CD4-positive, alpha-beta T cell (primary cell): ENCODE measurements at regions not wholly inside any gene's neighbourhood (a gene's known extent, or its start where the extent isn't known, plus 50 kb on each side); places are given as distances from the start of the nearest gene placed in this dataset.

Experiments
- ATAC-seq: fragments of 200-7000 bp; cut with Tn5 transposase; one replicate; pipeline ENCODE4 v1.10.0; 2022; ENCODE audit warnings: mild to moderate bottlenecking; ENCODE audit not compliant: poor library complexity
- CTCF ChIA-PET: fragments of 350-600 bp; sonication (Branson Sonifier 250); formaldehyde crosslinking; loops from one replicate; lab custom pipeline; 2021; ENCODE audit warnings: antibody characterized with exemption, inconsistent platforms; lab: Charles Lee
- POLR2A ChIA-PET: fragments of 350-600 bp; sonication (Branson Sonifier 250); formaldehyde crosslinking; loops from one replicate; lab custom pipeline; 2021; ENCODE audit warnings: antibody characterized with exemption, inconsistent platforms; lab: Charles Lee
- DNase-seq, 14 experiments: peaks; one replicate each; pipeline ENCODE4 v3.0.0-alpha.2; 2013 to 2020; ENCODE audit warnings: mixed read lengths in 2 of 14
- H3K27ac ChIP-seq, 2 donors: one replicate each; pipeline versions ENCODE4 v1.5.1 to v1.7.0; 2013; ENCODE audit warnings: low read length in 2 of 2, low read depth in 1 of 2, mild to moderate bottlenecking in 1 of 2
- H3K27me3 ChIP-seq, 2 experiments: 1 replicate in 1 of 2; 2 replicates in 1 of 2; pipeline versions ENCODE4 v1.6.1 to v1.7.0; 2013; ENCODE audit warnings: low read length in 2 of 2, control low read depth in 1 of 2, mild to moderate bottlenecking in 1 of 2, moderate library complexity in 1 of 2; ENCODE audit not compliant: insufficient read depth in 2 of 2, control insufficient read depth in 1 of 2
- H3K36me3 ChIP-seq: one replicate; pipeline ENCODE4 v1.6.1; 2013; ENCODE audit warnings: low read length, control low read depth; ENCODE audit not compliant: insufficient read depth
- H3K4me1 ChIP-seq: one replicate; pipeline ENCODE4 v1.6.1; 2013; ENCODE audit warnings: low read length, control low read depth; ENCODE audit not compliant: insufficient read depth
- H3K4me3 ChIP-seq: one replicate; pipeline ENCODE4 v1.5.1; 2013; ENCODE audit warnings: mild to moderate bottlenecking, low read length, moderate library complexity
- H3K9me3 ChIP-seq, 2 experiments: 1 replicate in 1 of 2; 2 replicates in 1 of 2; pipeline versions ENCODE4 v1.6.1 to v1.7.0; 2013; ENCODE audit warnings: low read length in 2 of 2, mild to moderate bottlenecking in 2 of 2, control low read depth in 1 of 2, moderate library complexity in 1 of 2; ENCODE audit not compliant: control insufficient read depth in 1 of 2, insufficient read depth in 1 of 2
- H3K27ac Mint-ChIP-seq: one replicate; pipeline ENCODE4 v1.8.0; 2020; ENCODE audit warnings: mixed read lengths
- H3K27me3 Mint-ChIP-seq: one replicate; pipeline ENCODE4 v1.8.0; 2021; ENCODE audit warnings: mixed read lengths
- H3K36me3 Mint-ChIP-seq: one replicate; pipeline ENCODE4 v1.8.0; 2021; ENCODE audit warnings: low read depth, mixed read lengths
- H3K4me1 Mint-ChIP-seq: one replicate; pipeline ENCODE4 v1.8.0; 2021; ENCODE audit warnings: low read depth, mixed read lengths
- H3K4me3 Mint-ChIP-seq: one replicate; pipeline ENCODE4 v1.8.0; 2020; ENCODE audit warnings: mild to moderate bottlenecking, mixed read lengths
- H3K9me3 Mint-ChIP-seq: one replicate; pipeline ENCODE4 v1.8.0; 2020; ENCODE audit warnings: mixed read lengths
- CTCF ChIP-seq: fragments of 200-600 bp; IDR thresholded peaks from one replicate; pipeline ENCODE4 v1.8.0; 2022; ENCODE audit warnings: antibody characterized with exemption, mild to moderate bottlenecking
- intact Hi-C, 2 experiments: fragments of 100-400 bp; cut with DNase I in 1 of 2; cut with micrococcal nuclease in 1 of 2; formaldehyde crosslinking; loops; one replicate each; pipeline versions ENCODE4 v1.15.1 to v1.9.0; 2023 to 2025; cut with DNase I, micrococcal nuclease

- ChIA-PET CTCF (no interaction called here), POLR2A (no interaction called here)
- no peak overlapping the region for H3K4me3 ChIP-seq
- no peak for ATAC-seq
- no peak for TF ChIP-seq CTCF
- H3K27me3 ChIP-seq = no peaks in the 10 kb centered on the region
- Mint-ChIP-seq H3K4me3 (no peak overlapping the region), H3K4me1 (no peaks in the 10 kb centered on the region), H3K36me3 (no peaks in the 10 kb centered on the region), H3K27ac (no peak overlapping the region), H3K27me3 (no peaks in the 10 kb centered on the region), H3K9me3 (peaks cover 11% of the 10 kb centered on the region)
- no peak overlapping the region for H3K27ac ChIP-seq
- intact Hi-C loops = no loop called here
- H3K4me1 ChIP-seq = no peaks in the 10 kb centered on the region
- H3K9me3 ChIP-seq = peaks cover 0 to 5% of the 10 kb centered on the region in 2 experiments
- H3K36me3 ChIP-seq = no peaks in the 10 kb centered on the region
- DNase-seq = no peak
Measured at GRCh38 chr2:49240608-49241007, 86.3 kb upstream of the FSHR start.

- H3K36me3 Mint-ChIP-seq = no peaks in the 10 kb centered on the region
Measured at GRCh38 chr2:49238604-49238960, 84.3 kb upstream of the FSHR start.

GRCh38 chr2:49237867-49238603, 83.7 kb upstream of the FSHR start:
- intact Hi-C loops = no loop called here

More at GRCh38 chr2:49238604-49238960, 84.3 kb upstream of the FSHR start:
- CTCF ChIA-PET = no interaction called here
- POLR2A ChIA-PET = no interaction called here
- Mint-ChIP-seq H3K4me3 (no peak overlapping the region), H3K27ac (no peak overlapping the region), H3K4me1 (no peaks in the 10 kb centered on the region), H3K9me3 (peaks cover 2% of the 10 kb centered on the region), H3K27me3 (no peaks in the 10 kb centered on the region)
- intact Hi-C loops = no loop called here
- Histone ChIP-seq H3K36me3 (no peaks in the 10 kb centered on the region), H3K4me3 (no peak overlapping the region), H3K4me1 (no peaks in the 10 kb centered on the region), H3K27ac (no peak overlapping the region), H3K27me3 (no peaks in the 10 kb centered on the region), H3K9me3 (peaks cover 0 to 9% of the 10 kb centered on the region in 2 experiments)
- DNase-seq = no peak
- ATAC-seq = no peak
- TF ChIP-seq CTCF = no peak

More at GRCh38 chr2:49237867-49238603, 83.7 kb upstream of the FSHR start:
- Histone ChIP-seq H3K36me3 (no peaks in the 10 kb centered on the region), H3K27me3 (no peaks in the 10 kb centered on the region), H3K4me3 (no peak overlapping the region), H3K27ac (no peak overlapping the region), H3K9me3 (peaks cover 0 to 14% of the 10 kb centered on the region in 2 experiments), H3K4me1 (no peaks in the 10 kb centered on the region)
- peaks cover 2% of the 10 kb centered on the region for H3K9me3 Mint-ChIP-seq
- TF ChIP-seq CTCF = no peak
- DNase-seq = no peak
- no peaks in the 10 kb centered on the region for H3K36me3 Mint-ChIP-seq
- H3K27ac Mint-ChIP-seq = no peak overlapping the region
- H3K4me1 Mint-ChIP-seq = no peaks in the 10 kb centered on the region
- H3K27me3 Mint-ChIP-seq = no peaks in the 10 kb centered on the region
- ATAC-seq = no peak
- CTCF ChIA-PET = no interaction called here
- POLR2A ChIA-PET = no interaction called here
- H3K4me3 Mint-ChIP-seq = no peak overlapping the region
